Stomach (tissue), 4 donors: ENCODE measurements at regions not wholly inside any gene's neighbourhood (a gene's known extent, or its start where the extent isn't known, plus 50 kb on each side); places are given as distances from the start of the nearest gene placed in this dataset.

Experiments used
- EP300 ChIP-seq: sonication (generic); formaldehyde crosslinking; IDR thresholded peaks from one replicate; pipeline ENCODE4 v1.6.1; 2017; ENCODE audit warnings: antibody characterized with exemption
- POLR2A ChIP-seq, 4 donors: fragments of 450-650 bp; IDR thresholded peaks; one replicate each; pipeline ENCODE4 v1.6.1; 2016; ENCODE audit warnings: antibody characterized with exemption in 4 of 4, control low read depth in 2 of 4, mild to moderate bottlenecking in 1 of 4, moderate library complexity in 1 of 4
- POLR2AphosphoS5 ChIP-seq, 3 donors: sonication (generic); formaldehyde crosslinking; IDR thresholded peaks; one replicate each; pipeline ENCODE4 v1.6.1; 2016; ENCODE audit warnings: antibody characterized with exemption in 3 of 3
- TF ChIP-seq, protein P1 (sequence below), 7 experiments: fragments of 450-650 bp in 4 of 7; fragments of 200-600 bp in 3 of 7; sonication (generic) in 3 of 7; IDR thresholded peaks; one replicate each; pipeline ENCODE4 v1.5.1; 2016 to 2019; ENCODE audit warnings: antibody characterized with exemption in 7 of 7, control low read depth in 2 of 7, mild to moderate bottlenecking in 1 of 7

DNA sequence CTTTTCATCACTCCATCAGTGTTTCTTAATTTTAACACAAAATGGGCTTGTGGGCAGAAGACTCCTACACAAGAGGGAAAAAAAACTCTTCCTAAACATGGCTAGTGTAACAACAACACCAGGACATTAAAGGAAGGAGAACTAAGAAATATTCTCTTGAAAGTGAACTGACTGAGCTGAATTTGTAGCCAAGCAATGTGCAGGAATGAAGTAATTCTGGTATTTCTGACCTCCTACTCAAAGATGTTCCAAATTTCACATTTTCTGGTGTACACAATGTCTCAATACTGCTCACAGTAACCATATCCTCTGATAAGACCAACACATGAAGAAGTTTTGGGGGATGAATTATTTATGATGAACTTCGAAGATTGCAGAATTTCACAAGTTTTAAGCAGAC, 357.3 kb downstream of the DUSP6 start:
- TF ChIP-seq, protein P1, sequence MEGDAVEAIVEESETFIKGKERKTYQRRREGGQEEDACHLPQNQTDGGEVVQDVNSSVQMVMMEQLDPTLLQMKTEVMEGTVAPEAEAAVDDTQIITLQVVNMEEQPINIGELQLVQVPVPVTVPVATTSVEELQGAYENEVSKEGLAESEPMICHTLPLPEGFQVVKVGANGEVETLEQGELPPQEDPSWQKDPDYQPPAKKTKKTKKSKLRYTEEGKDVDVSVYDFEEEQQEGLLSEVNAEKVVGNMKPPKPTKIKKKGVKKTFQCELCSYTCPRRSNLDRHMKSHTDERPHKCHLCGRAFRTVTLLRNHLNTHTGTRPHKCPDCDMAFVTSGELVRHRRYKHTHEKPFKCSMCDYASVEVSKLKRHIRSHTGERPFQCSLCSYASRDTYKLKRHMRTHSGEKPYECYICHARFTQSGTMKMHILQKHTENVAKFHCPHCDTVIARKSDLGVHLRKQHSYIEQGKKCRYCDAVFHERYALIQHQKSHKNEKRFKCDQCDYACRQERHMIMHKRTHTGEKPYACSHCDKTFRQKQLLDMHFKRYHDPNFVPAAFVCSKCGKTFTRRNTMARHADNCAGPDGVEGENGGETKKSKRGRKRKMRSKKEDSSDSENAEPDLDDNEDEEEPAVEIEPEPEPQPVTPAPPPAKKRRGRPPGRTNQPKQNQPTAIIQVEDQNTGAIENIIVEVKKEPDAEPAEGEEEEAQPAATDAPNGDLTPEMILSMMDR (IDR thresholded peaks at IDR 0.05): no peak
- TF ChIP-seq POLR2AphosphoS5 (IDR thresholded peaks at IDR 0.05): no peak
- no peak for TF ChIP-seq POLR2A (IDR thresholded peaks at IDR 0.05)
- no peak for TF ChIP-seq EP300
